Hepatocyte (in vitro differentiated cells): ENCODE measurements at regions not wholly inside any gene's neighbourhood (a gene's known extent, or its start where the extent isn't known, plus 50 kb on each side); places are given as distances from the start of the nearest gene placed in this dataset.

Source experiments
- DNase-seq: peaks from one replicate; pipeline ENCODE4 v3.0.0-alpha.2; 2016; ENCODE audit warnings: low spot score
- H2AFZ ChIP-seq: fragments of 200-600 bp; sonication (generic); 2 replicates; pipeline ENCODE4 v1.6.0; 2016; ENCODE audit warnings: antibody characterized with exemption, mild to moderate bottlenecking
- H3K27ac ChIP-seq: fragments of 200-600 bp; sonication (generic); 2 replicates; pipeline ENCODE4 v1.5.1; 2016; ENCODE audit warnings: mild to moderate bottlenecking
- H3K27me3 ChIP-seq: fragments of 200-600 bp; sonication (generic); 2 replicates; pipeline ENCODE4 v1.6.1; 2016
- H3K36me3 ChIP-seq: fragments of 200-600 bp; sonication (generic); replicated peaks from 2 replicates; pipeline ENCODE4 v1.5.1; 2016; ENCODE audit warnings: low read depth; ENCODE audit not compliant: insufficient read depth
- H3K4me1 ChIP-seq: fragments of 200-600 bp; sonication (generic); 2 replicates; pipeline ENCODE4 v1.5.1; 2016; ENCODE audit warnings: mild to moderate bottlenecking, moderate library complexity; ENCODE audit not compliant: insufficient read depth
- H3K4me2 ChIP-seq: fragments of 200-600 bp; sonication (generic); 2 replicates; pipeline ENCODE4 v1.6.0; 2016
- H3K4me3 ChIP-seq: fragments of 200-600 bp; sonication (generic); 2 replicates; pipeline ENCODE4 v1.5.1; 2016; ENCODE audit warnings: mild to moderate bottlenecking
- H3K79me2 ChIP-seq: fragments of 200-600 bp; sonication (generic); 2 replicates; pipeline ENCODE4 v1.6.0; 2017; ENCODE audit warnings: mild to moderate bottlenecking
- H3K9me2 ChIP-seq: fragments of 200-600 bp; sonication (generic); replicated peaks from 2 replicates; pipeline ENCODE4 v1.6.0; 2017; ENCODE audit warnings: mild to moderate bottlenecking; ENCODE audit not compliant: insufficient read depth
- H3K9me3 ChIP-seq: fragments of 200-600 bp; sonication (generic); 2 replicates; pipeline ENCODE4 v1.5.1; 2016; ENCODE audit warnings: low read depth, mild to moderate bottlenecking
- H4K20me1 ChIP-seq: fragments of 200-600 bp; sonication (generic); 2 replicates; pipeline ENCODE4 v1.6.0; 2016; ENCODE audit warnings: mild to moderate bottlenecking; ENCODE audit not compliant: insufficient read depth, poor library complexity, severe bottlenecking
- EZH2 ChIP-seq: fragments of 200-600 bp; sonication (generic); IDR thresholded peaks from 2 replicates; pipeline ENCODE4 v1.6.1; 2016; ENCODE audit warnings: antibody characterized with exemption, mild to moderate bottlenecking, borderline replicate concordance
- EZH2phosphoT487 ChIP-seq: fragments of 200-600 bp; sonication (generic); IDR thresholded peaks from one replicate; pipeline ENCODE4 v1.6.1; 2018; ENCODE audit warnings: antibody characterized with exemption, mild to moderate bottlenecking, low read depth, moderate library complexity; ENCODE audit not compliant: unreplicated experiment, severe bottlenecking
- WGBS: methylation state at CpG from one replicate; pipeline ENCODE4 v1.1.6; 2016; ENCODE audit warnings: low lambda C conversion rate; ENCODE audit errors: missing lambda C conversion rate; 5-methylcytosine and 5-hydroxymethylcytosine counted together
- TF ChIP-seq, protein P1 (sequence below): fragments of 200-600 bp; sonication (generic); IDR thresholded peaks from 2 replicates; pipeline ENCODE4 v1.5.1; 2016; ENCODE audit warnings: antibody characterized with exemption, mild to moderate bottlenecking; ENCODE audit not compliant: poor library complexity

DNA sequence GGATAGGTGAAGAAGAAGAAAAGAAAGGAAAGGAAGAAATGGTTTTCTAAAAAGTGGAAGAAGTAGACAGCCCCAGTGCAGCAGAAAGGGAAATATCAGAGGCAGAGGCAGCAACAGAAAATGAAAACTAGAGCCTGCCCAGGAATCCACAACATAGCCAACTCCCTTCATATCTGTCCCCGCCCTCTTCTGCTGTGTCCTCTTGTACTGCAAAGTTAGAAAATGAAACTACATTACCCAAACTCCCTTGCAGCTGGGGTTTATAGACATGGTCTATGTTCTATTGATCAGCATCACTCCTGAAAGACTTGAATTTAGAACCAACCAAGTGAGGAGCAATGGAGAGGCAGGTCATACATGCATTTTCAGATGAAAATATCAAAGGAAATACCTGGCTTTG lies 200.5 kb upstream of the PHACTR1 start:
- TF ChIP-seq, protein P1, sequence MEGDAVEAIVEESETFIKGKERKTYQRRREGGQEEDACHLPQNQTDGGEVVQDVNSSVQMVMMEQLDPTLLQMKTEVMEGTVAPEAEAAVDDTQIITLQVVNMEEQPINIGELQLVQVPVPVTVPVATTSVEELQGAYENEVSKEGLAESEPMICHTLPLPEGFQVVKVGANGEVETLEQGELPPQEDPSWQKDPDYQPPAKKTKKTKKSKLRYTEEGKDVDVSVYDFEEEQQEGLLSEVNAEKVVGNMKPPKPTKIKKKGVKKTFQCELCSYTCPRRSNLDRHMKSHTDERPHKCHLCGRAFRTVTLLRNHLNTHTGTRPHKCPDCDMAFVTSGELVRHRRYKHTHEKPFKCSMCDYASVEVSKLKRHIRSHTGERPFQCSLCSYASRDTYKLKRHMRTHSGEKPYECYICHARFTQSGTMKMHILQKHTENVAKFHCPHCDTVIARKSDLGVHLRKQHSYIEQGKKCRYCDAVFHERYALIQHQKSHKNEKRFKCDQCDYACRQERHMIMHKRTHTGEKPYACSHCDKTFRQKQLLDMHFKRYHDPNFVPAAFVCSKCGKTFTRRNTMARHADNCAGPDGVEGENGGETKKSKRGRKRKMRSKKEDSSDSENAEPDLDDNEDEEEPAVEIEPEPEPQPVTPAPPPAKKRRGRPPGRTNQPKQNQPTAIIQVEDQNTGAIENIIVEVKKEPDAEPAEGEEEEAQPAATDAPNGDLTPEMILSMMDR: no peak
- TF ChIP-seq EZH2 (no peak), EZH2phosphoT487 (no peak)
- Histone ChIP-seq H3K36me3 (no peaks in the 10 kb centered on the region), H3K9me2 (no peaks in the 10 kb centered on the region), H3K27ac (no peak overlapping the region), H2AFZ (no peak overlapping the region), H4K20me1 (no peaks in the 10 kb centered on the region), H3K4me1 (no peaks in the 10 kb centered on the region), H3K27me3 (no peaks in the 10 kb centered on the region), H3K9me3 (no peaks in the 10 kb centered on the region), H3K79me2 (no peaks in the 10 kb centered on the region), H3K4me2 (no peak overlapping the region), H3K4me3 (no peak overlapping the region)
- peak; percentile 39 for DNase-seq
- 76% methylated on average over 1 of the region's 1 CpG for WGBS

DNA sequence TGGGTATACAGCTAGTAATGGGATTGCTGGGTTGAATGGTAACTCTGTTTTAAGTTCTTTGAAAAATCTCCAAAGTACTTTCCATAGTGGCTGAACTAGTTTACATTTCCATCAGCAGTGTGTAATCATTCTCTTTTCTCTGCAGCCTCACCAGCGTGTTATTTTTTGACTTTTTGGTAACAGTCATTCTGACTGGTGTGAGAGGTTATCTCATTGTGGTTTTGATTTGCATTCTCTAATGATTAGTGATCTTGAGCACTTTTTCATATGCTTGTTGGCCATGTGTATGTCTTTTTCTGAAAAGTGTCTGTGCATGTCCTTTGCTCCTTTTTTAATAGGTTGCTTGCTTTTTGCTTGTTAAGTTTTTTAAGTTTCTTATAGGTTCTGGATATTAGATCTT lies 194.2 kb upstream of the PHACTR1 start:
- H3K9me2 ChIP-seq: no peaks in the 10 kb centered on the region
- H3K36me3 ChIP-seq: no peaks in the 10 kb centered on the region
- H2AFZ ChIP-seq: no peak overlapping the region
- no peak for TF ChIP-seq EZH2phosphoT487
- no peak for TF ChIP-seq EZH2
- TF ChIP-seq, protein P1: no peak
- H3K4me3 ChIP-seq: no peak overlapping the region
- no peaks in the 10 kb centered on the region for H3K4me1 ChIP-seq
- no peaks in the 10 kb centered on the region for H4K20me1 ChIP-seq
- WGBS: 71% methylated on average over 1 of the region's 1 CpG
- no peaks in the 10 kb centered on the region for H3K79me2 ChIP-seq
- H3K27me3 ChIP-seq: peaks cover 4% of the 10 kb centered on the region
- H3K4me2 ChIP-seq: no peak overlapping the region
- no peak for DNase-seq
- H3K9me3 ChIP-seq: peaks cover 4% of the 10 kb centered on the region
- no peak overlapping the region for H3K27ac ChIP-seq

DNA sequence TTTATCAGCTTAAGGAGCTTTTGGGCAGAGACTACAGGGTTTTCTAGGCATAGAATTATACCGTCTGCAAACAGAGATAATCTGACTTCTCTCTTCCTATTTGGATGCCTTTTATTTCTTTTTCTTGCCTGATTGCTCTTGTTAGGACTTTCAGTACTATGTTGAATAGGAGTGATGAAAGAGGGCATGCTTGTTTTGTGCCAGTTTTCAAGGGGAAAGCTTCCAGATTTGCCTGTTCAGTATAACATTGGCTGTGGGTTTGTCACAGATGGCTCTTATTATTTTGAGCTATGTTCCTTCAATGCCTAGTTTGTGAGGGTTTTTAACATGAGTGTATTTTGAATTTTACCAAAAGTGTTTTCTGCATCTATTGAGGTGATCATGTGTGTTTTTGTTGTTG lies 192.8 kb upstream of the PHACTR1 start:
- no peaks in the 10 kb centered on the region for H3K79me2 ChIP-seq
- peaks cover 6% of the 10 kb centered on the region for H3K4me1 ChIP-seq
- H4K20me1 ChIP-seq: no peaks in the 10 kb centered on the region
- no peak overlapping the region for H3K4me2 ChIP-seq
- no peak for DNase-seq
- TF ChIP-seq EZH2phosphoT487: no peak
- no peak for TF ChIP-seq EZH2
- TF ChIP-seq, protein P1: no peak
- no peaks in the 10 kb centered on the region for H3K9me2 ChIP-seq
- no peak overlapping the region for H3K27ac ChIP-seq
- 91% methylated on average over 1 of the region's 1 CpG for WGBS
- H2AFZ ChIP-seq: no peak overlapping the region
- H3K4me3 ChIP-seq: no peak overlapping the region
- peaks cover 4% of the 10 kb centered on the region for H3K27me3 ChIP-seq
- no peaks in the 10 kb centered on the region for H3K36me3 ChIP-seq
- H3K9me3 ChIP-seq: peaks cover 4% of the 10 kb centered on the region

DNA sequence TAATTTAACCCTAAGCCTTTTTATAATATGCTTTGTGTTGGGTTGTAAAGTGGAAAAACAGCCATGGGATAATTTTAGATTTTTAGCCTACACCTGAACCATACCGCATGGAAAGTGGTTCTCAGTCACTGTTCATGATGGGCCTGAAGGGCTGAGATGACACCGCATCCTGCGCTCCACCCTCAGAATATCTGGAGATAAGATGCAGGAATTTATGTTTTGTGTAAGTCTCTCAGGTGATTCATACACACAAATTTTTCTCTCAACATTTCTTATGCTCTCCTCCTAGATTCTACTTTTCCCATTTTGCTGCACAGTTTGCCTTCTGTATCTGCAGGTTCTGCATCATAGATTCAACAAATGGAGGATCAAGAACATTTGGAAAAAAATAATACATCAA lies 191.3 kb upstream of the PHACTR1 start:
- peaks cover 4% of the 10 kb centered on the region for H3K27me3 ChIP-seq
- DNase-seq: no peak
- no peak overlapping the region for H3K4me3 ChIP-seq
- 82% methylated on average over 3 of the region's 3 CpGs for WGBS
- H3K79me2 ChIP-seq: no peaks in the 10 kb centered on the region
- peaks cover 6% of the 10 kb centered on the region for H3K4me1 ChIP-seq
- no peak overlapping the region for H2AFZ ChIP-seq
- peaks cover 4% of the 10 kb centered on the region for H3K9me3 ChIP-seq
- H4K20me1 ChIP-seq: no peaks in the 10 kb centered on the region
- no peaks in the 10 kb centered on the region for H3K36me3 ChIP-seq
- no peak overlapping the region for H3K27ac ChIP-seq
- H3K4me2 ChIP-seq: no peak overlapping the region
- H3K9me2 ChIP-seq: no peaks in the 10 kb centered on the region
- TF ChIP-seq, protein P1: no peak
- no peak for TF ChIP-seq EZH2phosphoT487
- TF ChIP-seq EZH2: no peak
